ENCODE measurements at regions not wholly inside any gene's neighbourhood (a gene's known extent, or its start where the extent isn't known, plus 50 kb on each side); places are given as distances from the start of the nearest gene placed in this dataset.

- Histone ChIP-seq H4K20me1 (ENCODE audit: insufficient read depth) (no peaks in the 10 kb centered on the region), H2AFZ (ENCODE audit: low read depth, low read length) (no peak overlapping the region), H3K79me2 (replicated peaks; ENCODE audit: insufficient read depth, low read length) (no peaks in the 10 kb centered on the region), H3K9ac (ENCODE audit: low read length) (no peak overlapping the region), H3K27me3 (ENCODE audit: insufficient read depth, low read depth, low read length) (no peaks in the 10 kb centered on the region), H3K9me3 (ENCODE audit: low read length) (no peaks in the 10 kb centered on the region), H3K27ac (ENCODE audit: low read length) (no peak overlapping the region), H3F3A (ENCODE audit: insufficient read depth, low read length, poor library complexity, severe bottlenecking) (no peaks in the 10 kb centered on the region), H3K36me3 (ENCODE audit: insufficient read depth, low read length) (no peaks in the 10 kb centered on the region), H3K9me2 (ENCODE audit: insufficient read depth, low read length) (no peaks in the 10 kb centered on the region), H3K4me2 (ENCODE audit: low read length) (no peak overlapping the region), H3K4me3 (ENCODE audit: low read length) (no peak overlapping the region)
- TF ChIP-seq EZH2 (IDR thresholded peaks at IDR 0.05; ENCODE audit: borderline replicate concordance, insufficient read depth, low read length, poor library complexity, severe bottlenecking): no peak
- no peak for TF ChIP-seq SMC3 (conservative IDR thresholded peaks at IDR 0.05; ENCODE audit: poor library complexity)
Measured at GRCh38 chr2:8159966-8160603, 521.8 kb upstream of the ID2 start.

- H3K9ac ChIP-seq (ENCODE audit: low read length): no peak overlapping the region
- no peak overlapping the region for H3K4me2 ChIP-seq (ENCODE audit: low read length)
- no peak overlapping the region for H3K27ac ChIP-seq (ENCODE audit: low read length)
- H3K79me2 ChIP-seq (replicated peaks; ENCODE audit: insufficient read depth, low read length): no peaks in the 10 kb centered on the region
- no peak overlapping the region for H3K4me3 ChIP-seq (ENCODE audit: low read length)
- H3F3A ChIP-seq (ENCODE audit: insufficient read depth, low read length, poor library complexity, severe bottlenecking): no peaks in the 10 kb centered on the region
- no peaks in the 10 kb centered on the region for H3K27me3 ChIP-seq (ENCODE audit: insufficient read depth, low read depth, low read length)
- no peaks in the 10 kb centered on the region for H3K36me3 ChIP-seq (ENCODE audit: insufficient read depth, low read length)
- H3K9me2 ChIP-seq (ENCODE audit: insufficient read depth, low read length): no peaks in the 10 kb centered on the region
- no peak overlapping the region for H2AFZ ChIP-seq (ENCODE audit: low read depth, low read length)
- no peaks in the 10 kb centered on the region for H4K20me1 ChIP-seq (ENCODE audit: insufficient read depth)
- TF ChIP-seq RAD21 (conservative IDR thresholded peaks at IDR 0.05) (no peak), POLR2AphosphoS5 (IDR thresholded peaks at IDR 0.05) (no peak), MXI1 (conservative IDR thresholded peaks at IDR 0.05; ENCODE audit: poor library complexity, severe bottlenecking) (no peak), REST (IDR thresholded peaks at IDR 0.05; ENCODE audit: borderline replicate concordance) (no peak), TAF1 (IDR thresholded peaks at IDR 0.05; ENCODE audit: low read depth) (no peak)
- H3K9me3 ChIP-seq (ENCODE audit: low read length): no peaks in the 10 kb centered on the region
Measured at GRCh38 chr2:8160959-8161358, 520.9 kb upstream of the ID2 start.

- Histone ChIP-seq H3K9me3 (ENCODE audit: low read length) (no peaks in the 10 kb centered on the region), H3K4me3 (ENCODE audit: low read length) (no peak overlapping the region), H2AFZ (ENCODE audit: low read depth, low read length) (no peak overlapping the region), H3K79me2 (replicated peaks; ENCODE audit: insufficient read depth, low read length) (no peaks in the 10 kb centered on the region), H3K27ac (ENCODE audit: low read length) (no peak overlapping the region), H3F3A (ENCODE audit: insufficient read depth, low read length, poor library complexity, severe bottlenecking) (no peaks in the 10 kb centered on the region), H3K4me2 (ENCODE audit: low read length) (no peak overlapping the region), H3K36me3 (ENCODE audit: insufficient read depth, low read length) (no peaks in the 10 kb centered on the region), H3K9me2 (ENCODE audit: insufficient read depth, low read length) (no peaks in the 10 kb centered on the region), H4K20me1 (ENCODE audit: insufficient read depth) (no peaks in the 10 kb centered on the region), H3K27me3 (ENCODE audit: insufficient read depth, low read depth, low read length) (no peaks in the 10 kb centered on the region), H3K9ac (ENCODE audit: low read length) (no peak overlapping the region)
- TF ChIP-seq RAD21 (conservative IDR thresholded peaks at IDR 0.05): no peak
- TF ChIP-seq EP300 (conservative IDR thresholded peaks at IDR 0.05; ENCODE audit: poor library complexity, severe bottlenecking): no peak
- TF ChIP-seq TAF1 (IDR thresholded peaks at IDR 0.05; ENCODE audit: low read depth): no peak
- TF ChIP-seq CTCF (IDR thresholded peaks at IDR 0.05; ENCODE audit: poor library complexity, severe bottlenecking): no peak
- TF ChIP-seq SMC3 (conservative IDR thresholded peaks at IDR 0.05; ENCODE audit: poor library complexity): no peak
- TF ChIP-seq EZH2 (IDR thresholded peaks at IDR 0.05; ENCODE audit: borderline replicate concordance, insufficient read depth, low read length, poor library complexity, severe bottlenecking): no peak
- TF ChIP-seq POLR2AphosphoS5 (IDR thresholded peaks at IDR 0.05): no peak
- no peak for TF ChIP-seq REST (IDR thresholded peaks at IDR 0.05; ENCODE audit: borderline replicate concordance)
- no peak for TF ChIP-seq MXI1 (conservative IDR thresholded peaks at IDR 0.05; ENCODE audit: poor library complexity, severe bottlenecking)
Measured at GRCh38 chr2:8162552-8162951, 519.3 kb upstream of the ID2 start.

Data from neural cell (in vitro differentiated cells).